C4-2B (cell line): ENCODE measurements at regions not wholly inside any gene's neighbourhood (a gene's known extent, or its start where the extent isn't known, plus 50 kb on each side); places are given as distances from the start of the nearest gene placed in this dataset.

ENCODE experiments used
- CTCF ChIP-seq: fragments of 450-650 bp; conservative IDR thresholded peaks from 2 replicates; pipeline ENCODE4 v1.5.1; 2017; ENCODE audit warnings: mild to moderate bottlenecking
- ZFX ChIP-seq: fragments of 450-650 bp; IDR thresholded peaks from 2 replicates; pipeline ENCODE4 v1.6.1; 2017

GRCh38 chr1:191564275-191564674 is 594.0 kb upstream of the RGS18 start:
- TF ChIP-seq CTCF (no peak), ZFX (no peak)
